Spleen (tissue), 7 donors: ENCODE measurements at regions not wholly inside any gene's neighbourhood (a gene's known extent, or its start where the extent isn't known, plus 50 kb on each side); places are given as distances from the start of the nearest gene placed in this dataset.
"Not testable (repeated sequence)": the region's sequence is repeated elsewhere in the genome, so short reads cannot be mapped to it uniquely, and the experiment has no call there.

Source experiments
- POLR2AphosphoS5 ChIP-seq, 3 donors: sonication (generic); formaldehyde crosslinking; IDR thresholded peaks; one replicate each; pipeline ENCODE4 v1.5.1; 2017; ENCODE audit warnings: antibody characterized with exemption in 3 of 3
- TF ChIP-seq, protein P1 (sequence below), 11 experiments: fragments of 200-600 bp in 7 of 11; fragments of 450-650 bp in 4 of 11; sonication (generic) in 4 of 11; IDR thresholded peaks in 8 of 11; conservative IDR thresholded peaks in 3 of 11; 1 replicate in 7 of 11; 2 replicates in 4 of 11; pipeline versions ENCODE4 v1.4.0 to v1.8.0; 2016 to 2021; ENCODE audit warnings: antibody characterized with exemption in 11 of 11, inconsistent platforms in 4 of 11, mild to moderate bottlenecking in 1 of 11
- donor health status: DM: no; HTN: no; CAD: no; lungs with moderate emphysema.
- donor health status: DM: no; HTN: no; CAD: no.
- donor health status: DM: no; HTN: no; CAD: no.

DNA sequence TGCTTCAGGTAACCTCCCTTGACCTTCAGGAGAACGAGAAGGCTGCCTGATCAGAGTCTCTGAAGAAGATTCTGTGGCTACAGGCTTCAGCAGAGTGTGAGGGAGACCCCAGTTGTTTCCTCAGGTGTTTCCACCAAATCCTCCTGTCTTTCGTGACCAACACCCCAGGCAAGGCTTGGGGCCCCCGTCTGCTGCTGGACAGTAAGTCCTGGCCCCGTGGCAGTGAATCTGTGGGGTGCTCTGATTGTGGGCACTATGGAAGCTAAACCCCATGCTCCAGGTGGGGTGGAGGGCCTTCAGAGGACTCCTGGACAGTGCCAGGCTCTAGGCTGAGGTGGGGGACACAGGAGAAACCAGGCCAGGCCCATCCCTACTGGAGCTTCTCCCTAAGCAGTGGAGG, 3083.7 kb downstream of the RPIA start:
- TF ChIP-seq, protein P1, sequence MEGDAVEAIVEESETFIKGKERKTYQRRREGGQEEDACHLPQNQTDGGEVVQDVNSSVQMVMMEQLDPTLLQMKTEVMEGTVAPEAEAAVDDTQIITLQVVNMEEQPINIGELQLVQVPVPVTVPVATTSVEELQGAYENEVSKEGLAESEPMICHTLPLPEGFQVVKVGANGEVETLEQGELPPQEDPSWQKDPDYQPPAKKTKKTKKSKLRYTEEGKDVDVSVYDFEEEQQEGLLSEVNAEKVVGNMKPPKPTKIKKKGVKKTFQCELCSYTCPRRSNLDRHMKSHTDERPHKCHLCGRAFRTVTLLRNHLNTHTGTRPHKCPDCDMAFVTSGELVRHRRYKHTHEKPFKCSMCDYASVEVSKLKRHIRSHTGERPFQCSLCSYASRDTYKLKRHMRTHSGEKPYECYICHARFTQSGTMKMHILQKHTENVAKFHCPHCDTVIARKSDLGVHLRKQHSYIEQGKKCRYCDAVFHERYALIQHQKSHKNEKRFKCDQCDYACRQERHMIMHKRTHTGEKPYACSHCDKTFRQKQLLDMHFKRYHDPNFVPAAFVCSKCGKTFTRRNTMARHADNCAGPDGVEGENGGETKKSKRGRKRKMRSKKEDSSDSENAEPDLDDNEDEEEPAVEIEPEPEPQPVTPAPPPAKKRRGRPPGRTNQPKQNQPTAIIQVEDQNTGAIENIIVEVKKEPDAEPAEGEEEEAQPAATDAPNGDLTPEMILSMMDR (IDR thresholded peaks at IDR 0.05 in 8 of 11, conservative IDR thresholded peaks at IDR 0.05 in 3 of 11), result not testable (repeated sequence)
- TF ChIP-seq POLR2AphosphoS5 (IDR thresholded peaks at IDR 0.05), result not testable (repeated sequence)
